ENCODE measurements at regions not wholly inside any gene's neighbourhood (a gene's known extent, or its start where the extent isn't known, plus 50 kb on each side); places are given as distances from the start of the nearest gene placed in this dataset.

GRCh38 chr6:29884261-29884660, 56.6 kb downstream of the HLA-G start:
- TF ChIP-seq, protein P1, sequence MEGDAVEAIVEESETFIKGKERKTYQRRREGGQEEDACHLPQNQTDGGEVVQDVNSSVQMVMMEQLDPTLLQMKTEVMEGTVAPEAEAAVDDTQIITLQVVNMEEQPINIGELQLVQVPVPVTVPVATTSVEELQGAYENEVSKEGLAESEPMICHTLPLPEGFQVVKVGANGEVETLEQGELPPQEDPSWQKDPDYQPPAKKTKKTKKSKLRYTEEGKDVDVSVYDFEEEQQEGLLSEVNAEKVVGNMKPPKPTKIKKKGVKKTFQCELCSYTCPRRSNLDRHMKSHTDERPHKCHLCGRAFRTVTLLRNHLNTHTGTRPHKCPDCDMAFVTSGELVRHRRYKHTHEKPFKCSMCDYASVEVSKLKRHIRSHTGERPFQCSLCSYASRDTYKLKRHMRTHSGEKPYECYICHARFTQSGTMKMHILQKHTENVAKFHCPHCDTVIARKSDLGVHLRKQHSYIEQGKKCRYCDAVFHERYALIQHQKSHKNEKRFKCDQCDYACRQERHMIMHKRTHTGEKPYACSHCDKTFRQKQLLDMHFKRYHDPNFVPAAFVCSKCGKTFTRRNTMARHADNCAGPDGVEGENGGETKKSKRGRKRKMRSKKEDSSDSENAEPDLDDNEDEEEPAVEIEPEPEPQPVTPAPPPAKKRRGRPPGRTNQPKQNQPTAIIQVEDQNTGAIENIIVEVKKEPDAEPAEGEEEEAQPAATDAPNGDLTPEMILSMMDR (IDR thresholded peaks at IDR 0.05; ENCODE audit: low read depth, low read length, missing input control): no peak
- TF ChIP-seq JUND (IDR thresholded peaks at IDR 0.05) (no peak), TAF1 (conservative IDR thresholded peaks at IDR 0.05) (no peak), SP1 (IDR thresholded peaks at IDR 0.05) (no peak), YY1 (IDR thresholded peaks at IDR 0.05) (no peak), RAD21 (IDR thresholded peaks at IDR 0.05) (no peak), ZBTB33 (IDR thresholded peaks at IDR 0.05) (no peak), FOXA1 (IDR thresholded peaks at IDR 0.05) (no peak), GABPA (IDR thresholded peaks at IDR 0.05 in 1 of 2, conservative IDR thresholded peaks at IDR 0.05 in 1 of 2) (no peak)
- TF ChIP-seq, protein P2, sequence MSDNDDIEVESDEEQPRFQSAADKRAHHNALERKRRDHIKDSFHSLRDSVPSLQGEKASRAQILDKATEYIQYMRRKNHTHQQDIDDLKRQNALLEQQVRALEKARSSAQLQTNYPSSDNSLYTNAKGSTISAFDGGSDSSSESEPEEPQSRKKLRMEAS (IDR thresholded peaks at IDR 0.05): no peak
- TF ChIP-seq, protein P3, sequence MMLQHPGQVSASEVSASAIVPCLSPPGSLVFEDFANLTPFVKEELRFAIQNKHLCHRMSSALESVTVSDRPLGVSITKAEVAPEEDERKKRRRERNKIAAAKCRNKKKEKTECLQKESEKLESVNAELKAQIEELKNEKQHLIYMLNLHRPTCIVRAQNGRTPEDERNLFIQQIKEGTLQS (IDR thresholded peaks at IDR 0.05): no peak
- TF ChIP-seq, protein P4, sequence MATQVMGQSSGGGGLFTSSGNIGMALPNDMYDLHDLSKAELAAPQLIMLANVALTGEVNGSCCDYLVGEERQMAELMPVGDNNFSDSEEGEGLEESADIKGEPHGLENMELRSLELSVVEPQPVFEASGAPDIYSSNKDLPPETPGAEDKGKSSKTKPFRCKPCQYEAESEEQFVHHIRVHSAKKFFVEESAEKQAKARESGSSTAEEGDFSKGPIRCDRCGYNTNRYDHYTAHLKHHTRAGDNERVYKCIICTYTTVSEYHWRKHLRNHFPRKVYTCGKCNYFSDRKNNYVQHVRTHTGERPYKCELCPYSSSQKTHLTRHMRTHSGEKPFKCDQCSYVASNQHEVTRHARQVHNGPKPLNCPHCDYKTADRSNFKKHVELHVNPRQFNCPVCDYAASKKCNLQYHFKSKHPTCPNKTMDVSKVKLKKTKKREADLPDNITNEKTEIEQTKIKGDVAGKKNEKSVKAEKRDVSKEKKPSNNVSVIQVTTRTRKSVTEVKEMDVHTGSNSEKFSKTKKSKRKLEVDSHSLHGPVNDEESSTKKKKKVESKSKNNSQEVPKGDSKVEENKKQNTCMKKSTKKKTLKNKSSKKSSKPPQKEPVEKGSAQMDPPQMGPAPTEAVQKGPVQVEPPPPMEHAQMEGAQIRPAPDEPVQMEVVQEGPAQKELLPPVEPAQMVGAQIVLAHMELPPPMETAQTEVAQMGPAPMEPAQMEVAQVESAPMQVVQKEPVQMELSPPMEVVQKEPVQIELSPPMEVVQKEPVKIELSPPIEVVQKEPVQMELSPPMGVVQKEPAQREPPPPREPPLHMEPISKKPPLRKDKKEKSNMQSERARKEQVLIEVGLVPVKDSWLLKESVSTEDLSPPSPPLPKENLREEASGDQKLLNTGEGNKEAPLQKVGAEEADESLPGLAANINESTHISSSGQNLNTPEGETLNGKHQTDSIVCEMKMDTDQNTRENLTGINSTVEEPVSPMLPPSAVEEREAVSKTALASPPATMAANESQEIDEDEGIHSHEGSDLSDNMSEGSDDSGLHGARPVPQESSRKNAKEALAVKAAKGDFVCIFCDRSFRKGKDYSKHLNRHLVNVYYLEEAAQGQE (IDR thresholded peaks at IDR 0.05): no peak
